H1 (cell line): ENCODE measurements at regions not wholly inside any gene's neighbourhood (a gene's known extent, or its start where the extent isn't known, plus 50 kb on each side); places are given as distances from the start of the nearest gene placed in this dataset.

Experiments
- CHD7 ChIP-seq: fragments of 300-600 bp; sonication (generic); IDR thresholded peaks from 2 replicates; pipeline ENCODE4 v1.7.1; 2012; ENCODE audit warnings: low read length, moderate library complexity, mild to moderate bottlenecking, inconsistent platforms; ENCODE audit not compliant: insufficient replicate concordance
- CREB1 ChIP-seq: IDR thresholded peaks from 2 replicates; pipeline ENCODE4 v1.6.1; 2012; ENCODE audit warnings: inconsistent platforms
- EZH2 ChIP-seq: fragments of 200-600 bp; sonication (generic); IDR thresholded peaks from 2 replicates; pipeline ENCODE4 v1.7.1; 2012; ENCODE audit warnings: low read depth, mild to moderate bottlenecking, moderate library complexity, low read length, inconsistent platforms; ENCODE audit not compliant: severe bottlenecking
- HDAC6 ChIP-seq: IDR thresholded peaks from one replicate; pipeline ENCODE4 v1.7.1; 2012; ENCODE audit warnings: low read depth, mild to moderate bottlenecking, inconsistent platforms, low read length, moderate library complexity
- JUND ChIP-seq: IDR thresholded peaks from 2 replicates; pipeline ENCODE4 v1.6.1; 2011; ENCODE audit warnings: mild to moderate bottlenecking, improper control_type of control experiment, low read length
- KDM5A ChIP-seq: fragments of 200-600 bp; IDR thresholded peaks from 2 replicates; pipeline ENCODE4 v1.7.1; 2012; ENCODE audit warnings: mild to moderate bottlenecking, low read length, inconsistent platforms, mixed read lengths
- MAX ChIP-seq: IDR thresholded peaks from 2 replicates; pipeline ENCODE4 v1.6.1; 2012; ENCODE audit warnings: inconsistent platforms
- PHF8 ChIP-seq: fragments of 200-600 bp; sonication (generic); conservative IDR thresholded peaks from 2 replicates; pipeline ENCODE4 v1.7.1; 2012; ENCODE audit warnings: low read depth, mild to moderate bottlenecking, inconsistent platforms, low read length, moderate library complexity
- POLR2AphosphoS5 ChIP-seq: IDR thresholded peaks from 2 replicates; pipeline ENCODE4 v1.6.1; 2011; ENCODE audit warnings: low read depth, low read length
- POU5F1 ChIP-seq: IDR thresholded peaks from 2 replicates; pipeline ENCODE4 v1.6.1; 2011; ENCODE audit warnings: low read depth, mild to moderate bottlenecking, low read length, moderate library complexity
- RNF2 ChIP-seq: fragments of 200-900, 300-1000 bp; sonication (generic); IDR thresholded peaks from 2 replicates; pipeline ENCODE4 v1.7.1; 2016; ENCODE audit warnings: borderline replicate concordance, low read depth, mild to moderate bottlenecking, antibody characterized with exemption, low read length; ENCODE audit not compliant: poor library complexity, severe bottlenecking; ENCODE audit errors: missing control alignments
- SP2 ChIP-seq: IDR thresholded peaks from 2 replicates; pipeline ENCODE4 v1.6.1; 2012; ENCODE audit warnings: mild to moderate bottlenecking, low read length, inconsistent platforms
- SUZ12 ChIP-seq: fragments of 200-600 bp; sonication (generic); IDR thresholded peaks from 2 replicates; pipeline ENCODE4 v1.6.1; 2012; ENCODE audit warnings: mild to moderate bottlenecking, inconsistent platforms, low read length, moderate library complexity, mixed read lengths

- TF ChIP-seq CHD7 (no peak), SUZ12 (no peak), POLR2AphosphoS5 (no peak), PHF8 (no peak), EZH2 (no peak), MAX (no peak), KDM5A (no peak), POU5F1 (no peak), HDAC6 (no peak), SP2 (no peak), RNF2 (no peak), CREB1 (no peak), JUND (no peak)
These were observed 519.3 kb downstream of the BCL11B start (continued) for GRCh38 chr14:98752660-98753059.
